ENCODE measurements at regions not wholly inside any gene's neighbourhood (a gene's known extent, or its start where the extent isn't known, plus 50 kb on each side); places are given as distances from the start of the nearest gene placed in this dataset.

- TF ChIP-seq TEAD4 (IDR thresholded peaks at IDR 0.05; ENCODE audit: low read length) (peak; percentile 53; the same call in 1 of the 2 replicates), TEAD4 (CRISPR knock-in tag; IDR thresholded peaks at IDR 0.05; ENCODE audit: borderline replicate concordance) (no peak), MYBL2 (IDR thresholded peaks at IDR 0.05; ENCODE audit: low read depth) (no peak), MYBL2 (CRISPR knock-in tag; IDR thresholded peaks at IDR 0.05; ENCODE audit: borderline replicate concordance) (no peak), ZNF146 (CRISPR knock-in tag; IDR thresholded peaks at IDR 0.05; ENCODE audit: unreplicated experiment) (no peak), ASH1L (IDR thresholded peaks at IDR 0.05; ENCODE audit: borderline replicate concordance, low read depth, partially characterized antibody) (no peak), REST (IDR thresholded peaks at IDR 0.05; ENCODE audit: borderline replicate concordance) (no peak), REST (CRISPR knock-in tag; IDR thresholded peaks at IDR 0.05; ENCODE audit: low read depth) (no peak), ZBTB33 (CRISPR knock-in tag; IDR thresholded peaks at IDR 0.05) (no peak), ZNF124 (CRISPR knock-in tag; IDR thresholded peaks at IDR 0.05) (no peak), ZNF699 (CRISPR knock-in tag; IDR thresholded peaks at IDR 0.05; ENCODE audit: insufficient replicate concordance) (no peak), TRIM28 (IDR thresholded peaks at IDR 0.05) (no peak), ATF2 (CRISPR knock-in tag; IDR thresholded peaks at IDR 0.05) (no peak), MIER1 (IDR thresholded peaks at IDR 0.05; ENCODE audit: low read depth) (no peak), TCFL5 (CRISPR knock-in tag; conservative IDR thresholded peaks at IDR 0.05) (no peak), ARNT (IDR thresholded peaks at IDR 0.05) (no peak), HSF4 (CRISPR knock-in tag; IDR thresholded peaks at IDR 0.05; ENCODE audit: borderline replicate concordance) (no peak), ZNF77 (CRISPR knock-in tag; IDR thresholded peaks at IDR 0.05) (no peak)
- TF ChIP-seq, protein P1, sequence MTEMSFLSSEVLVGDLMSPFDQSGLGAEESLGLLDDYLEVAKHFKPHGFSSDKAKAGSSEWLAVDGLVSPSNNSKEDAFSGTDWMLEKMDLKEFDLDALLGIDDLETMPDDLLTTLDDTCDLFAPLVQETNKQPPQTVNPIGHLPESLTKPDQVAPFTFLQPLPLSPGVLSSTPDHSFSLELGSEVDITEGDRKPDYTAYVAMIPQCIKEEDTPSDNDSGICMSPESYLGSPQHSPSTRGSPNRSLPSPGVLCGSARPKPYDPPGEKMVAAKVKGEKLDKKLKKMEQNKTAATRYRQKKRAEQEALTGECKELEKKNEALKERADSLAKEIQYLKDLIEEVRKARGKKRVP (CRISPR knock-in tag; IDR thresholded peaks at IDR 0.05) = no peak
These were observed 446.0 kb downstream of the HACE1 start (continued) for GRCh38 chr6:104413767-104414166.
